ENCODE measurements at regions not wholly inside any gene's neighbourhood (a gene's known extent, or its start where the extent isn't known, plus 50 kb on each side); places are given as distances from the start of the nearest gene placed in this dataset.

GRCh38 chr1:55580845-55581332 lies 365.7 kb upstream of the USP24 start:
- no peak for DNase-seq (ENCODE audit: low read depth)

GRCh38 chr1:55579332-55580001 lies 364.3 kb upstream of the USP24 start:
- DNase-seq (ENCODE audit: low read depth): no peak

GRCh38 chr1:55578646-55579045 lies 363.5 kb upstream of the USP24 start:
- no peak for DNase-seq (ENCODE audit: low read depth)

GRCh38 chr1:55575571-55576279 lies 360.6 kb upstream of the USP24 start:
- DNase-seq (ENCODE audit: low read depth): no peak

- DNase-seq (ENCODE audit: low read depth): no peak
These were observed 359.6 kb upstream of the USP24 start for GRCh38 chr1:55574691-55575225.

GRCh38 chr1:55572878-55573734 lies 357.9 kb upstream of the USP24 start:
- DNase-seq (ENCODE audit: low read depth): no peak

GRCh38 chr1:55571767-55572166 lies 356.6 kb upstream of the USP24 start:
- DNase-seq (ENCODE audit: low read depth): no peak

GRCh38 chr1:55569417-55569816 lies 354.3 kb upstream of the USP24 start:
- DNase-seq (ENCODE audit: low read depth): no peak

GRCh38 chr1:55568732-55569131 lies 353.6 kb upstream of the USP24 start:
- DNase-seq (ENCODE audit: low read depth): no peak

GRCh38 chr1:55560266-55560665 lies 345.1 kb upstream of the USP24 start:
- no peak for DNase-seq (ENCODE audit: low read depth)

- DNase-seq (ENCODE audit: low read depth): no peak
These were observed 344.7 kb upstream of the USP24 start for GRCh38 chr1:55559842-55560241.

- DNase-seq (ENCODE audit: low read depth): no peak
These were observed 344.0 kb upstream of the USP24 start for GRCh38 chr1:55559161-55559611.

GRCh38 chr1:55558515-55558914 lies 343.4 kb upstream of the USP24 start:
- DNase-seq (ENCODE audit: low read depth): no peak

- DNase-seq (ENCODE audit: low read depth): no peak
These were observed 341.0 kb upstream of the USP24 start for GRCh38 chr1:55555956-55556725.

GRCh38 chr1:55554611-55555010 lies 339.4 kb upstream of the USP24 start:
- DNase-seq (ENCODE audit: low read depth): no peak

- DNase-seq (ENCODE audit: low read depth): no peak
These were observed 337.5 kb upstream of the USP24 start for GRCh38 chr1:55552636-55553035.

GRCh38 chr1:55547405-55547804 lies 332.2 kb upstream of the USP24 start:
- DNase-seq (ENCODE audit: low read depth): no peak

GRCh38 chr1:55546553-55546952 lies 331.4 kb upstream of the USP24 start:
- no peak for DNase-seq (ENCODE audit: low read depth)

- no peak for DNase-seq (ENCODE audit: low read depth)
These were observed 329.7 kb upstream of the USP24 start for GRCh38 chr1:55544826-55545225.

- DNase-seq (ENCODE audit: low read depth): no peak
These were observed 327.8 kb upstream of the USP24 start for GRCh38 chr1:55542901-55543504.

- DNase-seq (ENCODE audit: low read depth): no peak
These were observed 326.1 kb upstream of the USP24 start for GRCh38 chr1:55541296-55541695.
